ENCODE measurements at regions not wholly inside any gene's neighbourhood (a gene's known extent, or its start where the extent isn't known, plus 50 kb on each side); places are given as distances from the start of the nearest gene placed in this dataset.
"Not testable (repeated sequence)": the region's sequence is repeated elsewhere in the genome, so short reads cannot be mapped to it uniquely, and the experiment has no call there.

GRCh38 chr18:78283425-78283824 is 696.2 kb upstream of the SALL3 start:
- not testable (repeated sequence) for TF ChIP-seq CTCF, POLR2AphosphoS5, POLR2A (IDR thresholded peaks at IDR 0.05)
